Liver (tissue), 8 donors: ENCODE measurements at regions not wholly inside any gene's neighbourhood (a gene's known extent, or its start where the extent isn't known, plus 50 kb on each side); places are given as distances from the start of the nearest gene placed in this dataset.

ENCODE experiments used
- DNase-seq: peaks from one replicate; pipeline ENCODE4 v3.0.0-alpha.2; 2017; ENCODE audit warnings: low spot score
- H3K27ac ChIP-seq, 2 donors: one replicate each; pipeline ENCODE4 v1.7.0; 2013; ENCODE audit warnings: inconsistent platforms in 2 of 2, low read length in 2 of 2, control low read depth in 1 of 2, low read depth in 1 of 2, mild to moderate bottlenecking in 1 of 2
- H3K27me3 ChIP-seq, 4 donors: one replicate each; pipeline versions ENCODE4 v1.6.1 to v1.7.0; 2013; ENCODE audit warnings: low read length in 3 of 4, inconsistent platforms in 1 of 4, mild to moderate bottlenecking in 1 of 4, moderate library complexity in 1 of 4; ENCODE audit not compliant: control insufficient read depth in 4 of 4, insufficient read depth in 4 of 4
- H3K36me3 ChIP-seq, 4 donors: one replicate each; pipeline versions ENCODE4 v1.6.1 to v1.7.0; 2013; ENCODE audit warnings: low read length in 3 of 4, mild to moderate bottlenecking in 3 of 4, low read depth in 1 of 4, moderate library complexity in 1 of 4; ENCODE audit not compliant: control insufficient read depth in 4 of 4, insufficient read depth in 3 of 4
- H3K4me1 ChIP-seq, 4 donors: one replicate each; pipeline versions ENCODE4 v1.6.1 to v1.7.0; 2013; ENCODE audit warnings: low read length in 3 of 4, mild to moderate bottlenecking in 3 of 4, moderate library complexity in 1 of 4; ENCODE audit not compliant: control insufficient read depth in 4 of 4, insufficient read depth in 4 of 4
- H3K4me3 ChIP-seq, 3 donors: one replicate each; pipeline versions ENCODE4 v1.6.1 to v1.7.0; 2013; ENCODE audit warnings: low read length in 3 of 3, control low read depth in 1 of 3, low read depth in 1 of 3, mild to moderate bottlenecking in 1 of 3
- H3K9ac ChIP-seq, 2 donors: one replicate each; pipeline ENCODE4 v1.7.0; 2013; ENCODE audit warnings: low read length in 2 of 2, mild to moderate bottlenecking in 2 of 2, moderate library complexity in 2 of 2, control low read depth in 1 of 2, low read depth in 1 of 2
- H3K9me3 ChIP-seq, 4 donors: one replicate each; pipeline versions ENCODE4 v1.6.1 to v1.7.0; 2013; ENCODE audit warnings: low read length in 3 of 4; ENCODE audit not compliant: control insufficient read depth in 4 of 4
- ATF3 ChIP-seq: IDR thresholded peaks from 2 replicates; pipeline ENCODE4 v1.6.1; 2016; ENCODE audit warnings: antibody characterized with exemption
- CTCF ChIP-seq: fragments of 150-350 bp; IDR thresholded peaks from 2 replicates; pipeline ENCODE4 v1.5.1; 2017; ENCODE audit warnings: improper control_type of control experiment, low read depth, low read length; ENCODE audit not compliant: missing input control
- EGR1 ChIP-seq, 2 donors: IDR thresholded peaks; 2 replicates each; pipeline ENCODE4 v1.6.1; 2016 to 2018; ENCODE audit warnings: antibody characterized with exemption in 2 of 2, low read depth in 2 of 2
- FOXA1 ChIP-seq: IDR thresholded peaks from 2 replicates; pipeline ENCODE4 v1.6.1; 2016; ENCODE audit warnings: antibody characterized with exemption
- FOXA2 ChIP-seq: IDR thresholded peaks from 2 replicates; pipeline ENCODE4 v1.6.1; 2016; ENCODE audit warnings: antibody characterized with exemption
- GABPA ChIP-seq, 2 donors: IDR thresholded peaks in 1 of 2; conservative IDR thresholded peaks in 1 of 2; 2 replicates each; pipeline ENCODE4 v1.6.1; 2016; ENCODE audit warnings: antibody characterized with exemption in 2 of 2, mild to moderate bottlenecking in 1 of 2, moderate library complexity in 1 of 2
- HNF4A ChIP-seq, 2 donors: conservative IDR thresholded peaks; 2 replicates each; pipeline ENCODE4 v1.6.1; 2016; ENCODE audit warnings: antibody characterized with exemption in 2 of 2, mild to moderate bottlenecking in 2 of 2
- HNF4G ChIP-seq: IDR thresholded peaks from 2 replicates; pipeline ENCODE4 v1.6.1; 2016; ENCODE audit warnings: antibody characterized with exemption
- JUND ChIP-seq, 2 donors: IDR thresholded peaks; 2 replicates each; pipeline ENCODE4 v1.6.1; 2016; ENCODE audit warnings: antibody characterized with exemption in 2 of 2
- MAX ChIP-seq: IDR thresholded peaks from 2 replicates; pipeline ENCODE4 v1.6.1; 2016; ENCODE audit warnings: antibody characterized with exemption
- NR2F2 ChIP-seq: IDR thresholded peaks from 2 replicates; pipeline ENCODE4 v1.6.1; 2016; ENCODE audit warnings: antibody characterized with exemption
- RAD21 ChIP-seq, 2 donors: IDR thresholded peaks; 2 replicates each; pipeline ENCODE4 v1.6.1; 2016; ENCODE audit warnings: antibody characterized with exemption in 2 of 2, mild to moderate bottlenecking in 2 of 2
- REST ChIP-seq: IDR thresholded peaks from 2 replicates; pipeline ENCODE4 v1.6.1; 2016; ENCODE audit warnings: antibody characterized with exemption, mild to moderate bottlenecking
- RXRA ChIP-seq, 2 donors: IDR thresholded peaks; 2 replicates each; pipeline ENCODE4 v1.6.1; 2017 to 2018; ENCODE audit warnings: antibody characterized with exemption in 2 of 2, mild to moderate bottlenecking in 1 of 2
- SP1 ChIP-seq: IDR thresholded peaks from 2 replicates; pipeline ENCODE4 v1.6.1; 2018; ENCODE audit warnings: antibody characterized with exemption, mild to moderate bottlenecking
- TAF1 ChIP-seq: conservative IDR thresholded peaks from 2 replicates; pipeline ENCODE4 v1.6.1; 2016; ENCODE audit warnings: antibody characterized with exemption, mild to moderate bottlenecking
- YY1 ChIP-seq: IDR thresholded peaks from 2 replicates; pipeline ENCODE4 v1.6.1; 2016; ENCODE audit warnings: antibody characterized with exemption, mild to moderate bottlenecking
- ZBTB33 ChIP-seq: IDR thresholded peaks from 2 replicates; pipeline ENCODE4 v1.6.1; 2016; ENCODE audit warnings: antibody characterized with exemption
- whole genome bisulfite sequencing: extraction: QIAGEN DNeasy Blood & Tissue Kit; methylation state at CpG from one replicate; pipeline ENCODE4 v1.1.7; 2013; 5-methylcytosine and 5-hydroxymethylcytosine counted together
- donor health status: healthy.
- donor health status: healthy.
- donor health status: healthy.
- donor health status: healthy.
- donor health status: healthy.

- TF ChIP-seq NR2F2 (no peak), JUND (IDR thresholded peaks at IDR 0.05) (no peak), CTCF (no peak), TAF1 (no peak), YY1 (no peak)
These were observed 410.3 kb upstream of the RASGEF1B start (continued) for GRCh38 chr4:81881855-81882621.

- no peak overlapping the region for H3K4me3 ChIP-seq
- H3K27me3 ChIP-seq, result no peaks in the 10 kb centered on the region
- no peaks in the 10 kb centered on the region for H3K4me1 ChIP-seq
- peaks cover 0 to 3% (median 1%) of the 10 kb centered on the region in 4 donors for H3K9me3 ChIP-seq
- TF ChIP-seq FOXA2 (no peak), REST (no peak), ATF3 (no peak), RAD21 (IDR thresholded peaks at IDR 0.05) (no peak), CTCF (no peak), HNF4A (conservative IDR thresholded peaks at IDR 0.05) (no peak), EGR1 (IDR thresholded peaks at IDR 0.05; ENCODE audit: low read depth in 2 of 2) (no peak), HNF4G (no peak), TAF1 (no peak), FOXA1 (no peak), SP1 (no peak), ZBTB33 (no peak), GABPA (IDR thresholded peaks at IDR 0.05 in 1 of 2, conservative IDR thresholded peaks at IDR 0.05 in 1 of 2) (no peak), JUND (IDR thresholded peaks at IDR 0.05) (no peak), MAX (no peak), RXRA (IDR thresholded peaks at IDR 0.05) (no peak)
- 55% methylated on average over 3 of the region's 3 CpGs for WGBS
- H3K9ac ChIP-seq, result no peak overlapping the region
- H3K27ac ChIP-seq, result no peak overlapping the region
- H3K36me3 ChIP-seq, result no peaks in the 10 kb centered on the region
- no peak for DNase-seq
These were observed 404.4 kb upstream of the RASGEF1B start for GRCh38 chr4:81876106-81876505.
